H9 (cell line): ENCODE measurements at regions not wholly inside any gene's neighbourhood (a gene's known extent, or its start where the extent isn't known, plus 50 kb on each side); places are given as distances from the start of the nearest gene placed in this dataset.

ENCODE experiments used
- DNase-seq: peaks from one replicate; pipeline ENCODE4 v3.0.0-alpha.2; 2017
- H2AFZ ChIP-seq: one replicate; pipeline ENCODE4 v1.6.1; 2013; ENCODE audit warnings: mild to moderate bottlenecking, low read length, control low read depth, moderate library complexity
- H2AK5ac ChIP-seq: 2 replicates; pipeline ENCODE4 v1.6.1; 2013; ENCODE audit warnings: low read length, control low read depth, mixed read lengths; ENCODE audit not compliant: insufficient read length
- H2BK120ac ChIP-seq: one replicate; pipeline ENCODE4 v1.6.1; 2013; ENCODE audit warnings: low read depth, mild to moderate bottlenecking, low read length, control low read depth, inconsistent platforms; ENCODE audit not compliant: poor library complexity, severe bottlenecking
- H2BK12ac ChIP-seq: 2 replicates; pipeline ENCODE4 v1.6.1; 2013; ENCODE audit warnings: low read length, control low read depth, mixed read lengths, low read depth; ENCODE audit not compliant: insufficient read length
- H2BK15ac ChIP-seq: 2 replicates; pipeline ENCODE4 v1.6.1; 2013; ENCODE audit warnings: low read depth, low read length, control low read depth
- H2BK20ac ChIP-seq: one replicate; pipeline ENCODE4 v1.6.1; 2013; ENCODE audit warnings: low read depth, mild to moderate bottlenecking, low read length, control low read depth, inconsistent platforms; ENCODE audit not compliant: poor library complexity, severe bottlenecking
- H2BK5ac ChIP-seq: 2 replicates; pipeline ENCODE4 v1.6.1; 2013; ENCODE audit warnings: low read length, control low read depth, mixed read lengths; ENCODE audit not compliant: insufficient read length
- H3K14ac ChIP-seq: 2 replicates; pipeline ENCODE4 v1.6.1; 2013; ENCODE audit warnings: low read length, control low read depth; ENCODE audit not compliant: insufficient read depth
- H3K18ac ChIP-seq: 2 replicates; pipeline ENCODE4 v1.6.1; 2013; ENCODE audit warnings: low read depth, mild to moderate bottlenecking, mixed read lengths, low read length, control low read depth; ENCODE audit not compliant: insufficient read length
- H3K23ac ChIP-seq: 2 replicates; pipeline ENCODE4 v1.6.1; 2013; ENCODE audit warnings: low read length, control low read depth, mixed read lengths, low read depth; ENCODE audit not compliant: insufficient read length
- H3K23me2 ChIP-seq: 2 replicates; pipeline ENCODE4 v1.6.1; 2013; ENCODE audit warnings: low read depth, mild to moderate bottlenecking, mixed read lengths, low read length, control low read depth; ENCODE audit not compliant: insufficient read length, poor library complexity, severe bottlenecking
- H3K27ac ChIP-seq: 2 replicates; pipeline ENCODE4 v1.5.1; 2013; ENCODE audit warnings: low read length, control low read depth, mixed read lengths, low read depth; ENCODE audit not compliant: insufficient read length
- H3K27me3 ChIP-seq: 2 replicates; pipeline ENCODE4 v1.6.1; 2013; ENCODE audit warnings: low read length, control low read depth, inconsistent platforms; ENCODE audit not compliant: insufficient read depth
- H3K4ac ChIP-seq: 2 replicates; pipeline ENCODE4 v1.6.1; 2013; ENCODE audit warnings: low read depth, mild to moderate bottlenecking, control low read depth, inconsistent platforms, low read length, moderate library complexity
- H3K4me1 ChIP-seq: 2 replicates; pipeline ENCODE4 v1.6.1; 2013; ENCODE audit warnings: low read length, control low read depth, inconsistent platforms; ENCODE audit not compliant: insufficient read depth
- H3K4me2 ChIP-seq: 2 replicates; pipeline ENCODE4 v1.6.1; 2013; ENCODE audit warnings: low read length, control low read depth, mixed read lengths; ENCODE audit not compliant: insufficient read length, insufficient read depth
- H3K56ac ChIP-seq: 2 replicates; pipeline ENCODE4 v1.6.1; 2013; ENCODE audit warnings: low read depth, mild to moderate bottlenecking, mixed read lengths, low read length, control low read depth; ENCODE audit not compliant: insufficient read length
- H3K79me1 ChIP-seq: 2 replicates; pipeline ENCODE4 v1.6.1; 2013; ENCODE audit warnings: low read depth, mild to moderate bottlenecking, moderate library complexity, low read length, control low read depth, inconsistent platforms; ENCODE audit not compliant: insufficient read depth, poor library complexity, severe bottlenecking
- H3K79me2 ChIP-seq: 2 replicates; pipeline ENCODE4 v1.6.1; 2013; ENCODE audit warnings: low read length, control low read depth, inconsistent platforms; ENCODE audit not compliant: insufficient read depth
- H3K9ac ChIP-seq: 2 replicates; pipeline ENCODE4 v1.6.1; 2013; ENCODE audit warnings: low read length, control low read depth, mixed read lengths; ENCODE audit not compliant: insufficient read length; ENCODE audit errors: extremely low read depth
- H3K9me3 ChIP-seq: one replicate; pipeline ENCODE4 v1.6.1; 2013; ENCODE audit warnings: low read depth, low read length, inconsistent platforms; ENCODE audit not compliant: control insufficient read depth
- H3T11ph ChIP-seq: one replicate; pipeline ENCODE4 v1.6.1; 2013; ENCODE audit warnings: mild to moderate bottlenecking, low read length, control low read depth, inconsistent platforms
- H4K20me1 ChIP-seq: one replicate; pipeline ENCODE4 v1.6.1; 2013; ENCODE audit not compliant: control insufficient read depth, insufficient read length, insufficient read depth
- H4K5ac ChIP-seq: 2 replicates; pipeline ENCODE4 v1.6.1; 2013; ENCODE audit warnings: low read depth, mild to moderate bottlenecking, mixed read lengths, low read length, control low read depth; ENCODE audit not compliant: insufficient read length
- H4K8ac ChIP-seq: replicated peaks from 2 replicates; pipeline ENCODE4 v1.6.1; 2013; ENCODE audit warnings: low read length, control low read depth, mixed read lengths, low read depth; ENCODE audit not compliant: insufficient read length
- H4K91ac ChIP-seq: 2 replicates; pipeline ENCODE4 v1.6.1; 2013; ENCODE audit warnings: low read depth, mild to moderate bottlenecking, moderate library complexity, mixed read lengths, low read length, control low read depth; ENCODE audit not compliant: insufficient read length
- H3K27ac Mint-ChIP-seq, 3 experiments: 2 replicates in 2 of 3; 3 replicates in 1 of 3; pipeline ENCODE4 v1.8.0; 2020 to 2021; ENCODE audit warnings: mixed read lengths in 3 of 3, mild to moderate bottlenecking in 1 of 3, moderate library complexity in 1 of 3
- H3K27me3 Mint-ChIP-seq: 2 replicates; pipeline ENCODE4 v1.8.0; 2021; ENCODE audit warnings: low read depth, mild to moderate bottlenecking, moderate library complexity, mixed read lengths
- H3K36me3 Mint-ChIP-seq, 3 experiments: 2 replicates in 2 of 3; 3 replicates in 1 of 3; pipeline ENCODE4 v1.8.0; 2020 to 2021; ENCODE audit warnings: low read depth in 3 of 3, mixed read lengths in 3 of 3; ENCODE audit not compliant: insufficient read depth in 1 of 3
- H3K4me1 Mint-ChIP-seq, 2 experiments: 2 replicates each; pipeline ENCODE4 v1.8.0; 2020; ENCODE audit warnings: mixed read lengths in 2 of 2
- H3K4me3 Mint-ChIP-seq, 2 experiments: 2 replicates in 1 of 2; 3 replicates in 1 of 2; pipeline ENCODE4 v1.8.0; 2020 to 2021; ENCODE audit warnings: mild to moderate bottlenecking in 2 of 2, mixed read lengths in 2 of 2, moderate library complexity in 1 of 2
- H3K9me3 Mint-ChIP-seq, 2 experiments: 2 replicates in 1 of 2; 3 replicates in 1 of 2; pipeline ENCODE4 v1.8.0; 2020; ENCODE audit warnings: mild to moderate bottlenecking in 2 of 2, mixed read lengths in 2 of 2, moderate library complexity in 1 of 2
- WGBS: extraction: QIAGEN DNeasy Blood & Tissue Kit; methylation state at CpG from one replicate; pipeline ENCODE4 v1.1.7; 2013; ENCODE audit warnings: missing lambda C conversion rate, low lambda C conversion rate, mixed read lengths; ENCODE audit not compliant: insufficient read length; ENCODE audit errors: extremely low coverage; 5-methylcytosine and 5-hydroxymethylcytosine counted together
- TF ChIP-seq, protein P1 (sequence below): fragments of 200-600 bp; sonication (generic); conservative IDR thresholded peaks from 3 replicates; pipeline ENCODE4 v1.8.0; 2021; ENCODE audit warnings: antibody characterized with exemption, mild to moderate bottlenecking

DNA sequence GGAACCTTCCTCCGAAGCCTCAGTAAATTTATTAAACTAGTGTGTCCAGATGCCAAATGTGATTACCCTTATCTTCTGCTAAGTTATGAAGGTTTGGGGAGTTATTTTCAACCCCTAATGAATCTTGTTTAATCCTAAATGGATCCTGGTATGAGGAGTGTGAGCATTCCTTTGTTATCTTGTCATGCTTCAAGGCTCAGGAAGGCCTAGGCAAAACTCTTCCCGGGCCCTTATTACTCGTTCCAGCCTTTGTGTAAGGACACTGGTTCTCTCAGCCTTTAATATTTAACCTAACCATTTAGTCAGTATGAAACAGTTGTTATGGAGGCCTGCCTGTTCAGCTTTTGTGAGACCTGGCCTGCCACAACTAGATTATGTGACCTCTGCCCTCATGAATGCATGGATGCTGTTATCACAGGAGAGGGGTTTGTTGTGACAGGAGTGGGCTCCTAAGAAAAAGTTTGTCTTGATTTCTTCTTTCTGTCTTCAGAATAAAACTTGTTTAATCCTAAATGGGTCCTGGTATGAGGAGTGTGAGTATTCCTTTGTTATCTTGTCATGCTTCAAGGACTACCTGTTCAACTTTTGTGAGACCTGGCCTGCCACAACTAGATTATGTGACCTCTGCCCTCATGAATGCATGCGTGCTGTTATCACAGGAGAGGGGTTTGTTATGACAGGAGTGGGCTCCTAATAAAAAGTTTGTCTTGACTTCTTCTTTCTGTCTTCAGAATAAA lies 181.7 kb downstream of the SLC39A8 start:
- no peaks in the 10 kb centered on the region for H3K27me3 ChIP-seq
- TF ChIP-seq, protein P1, sequence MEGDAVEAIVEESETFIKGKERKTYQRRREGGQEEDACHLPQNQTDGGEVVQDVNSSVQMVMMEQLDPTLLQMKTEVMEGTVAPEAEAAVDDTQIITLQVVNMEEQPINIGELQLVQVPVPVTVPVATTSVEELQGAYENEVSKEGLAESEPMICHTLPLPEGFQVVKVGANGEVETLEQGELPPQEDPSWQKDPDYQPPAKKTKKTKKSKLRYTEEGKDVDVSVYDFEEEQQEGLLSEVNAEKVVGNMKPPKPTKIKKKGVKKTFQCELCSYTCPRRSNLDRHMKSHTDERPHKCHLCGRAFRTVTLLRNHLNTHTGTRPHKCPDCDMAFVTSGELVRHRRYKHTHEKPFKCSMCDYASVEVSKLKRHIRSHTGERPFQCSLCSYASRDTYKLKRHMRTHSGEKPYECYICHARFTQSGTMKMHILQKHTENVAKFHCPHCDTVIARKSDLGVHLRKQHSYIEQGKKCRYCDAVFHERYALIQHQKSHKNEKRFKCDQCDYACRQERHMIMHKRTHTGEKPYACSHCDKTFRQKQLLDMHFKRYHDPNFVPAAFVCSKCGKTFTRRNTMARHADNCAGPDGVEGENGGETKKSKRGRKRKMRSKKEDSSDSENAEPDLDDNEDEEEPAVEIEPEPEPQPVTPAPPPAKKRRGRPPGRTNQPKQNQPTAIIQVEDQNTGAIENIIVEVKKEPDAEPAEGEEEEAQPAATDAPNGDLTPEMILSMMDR = no peak
- H3K56ac ChIP-seq = no peak overlapping the region
- Mint-ChIP-seq H3K9me3 (peaks cover 2 to 8% of the 10 kb centered on the region in 2 experiments; a peak in 3 of 5 replicates), H3K27ac (no peak overlapping the region; a peak in 1 of 7 replicates), H3K27me3 (no peaks in the 10 kb centered on the region), H3K4me1 (no peaks in the 10 kb centered on the region), H3K4me3 (no peak overlapping the region), H3K36me3 (peaks cover 0 to 12% (median 2%) of the 10 kb centered on the region in 3 experiments; a peak in 3 of 7 replicates)
- H2BK5ac ChIP-seq = no peak overlapping the region
- H3K79me1 ChIP-seq = no peaks in the 10 kb centered on the region
- no peaks in the 10 kb centered on the region for H3K9me3 ChIP-seq
- H3K23ac ChIP-seq = no peak overlapping the region
- no peak overlapping the region for H2BK20ac ChIP-seq
- no peaks in the 10 kb centered on the region for H3K23me2 ChIP-seq
- H3K14ac ChIP-seq = no peak overlapping the region
- no peak overlapping the region for H2AFZ ChIP-seq
- no peak overlapping the region for H3K27ac ChIP-seq
- no peak overlapping the region for H4K91ac ChIP-seq
- no peak overlapping the region for H3K9ac ChIP-seq
- H2BK120ac ChIP-seq = no peak overlapping the region
- H2BK12ac ChIP-seq = no peak overlapping the region
- no peak overlapping the region for H3K18ac ChIP-seq
- H2BK15ac ChIP-seq = no peak overlapping the region
- no peak overlapping the region for H2AK5ac ChIP-seq
- H4K20me1 ChIP-seq = no peaks in the 10 kb centered on the region
- no peak overlapping the region for H3T11ph ChIP-seq
- no peak overlapping the region for H4K8ac ChIP-seq
- no peak overlapping the region for H3K4me2 ChIP-seq
- no peaks in the 10 kb centered on the region for H3K4me1 ChIP-seq
- no peak overlapping the region for H3K4ac ChIP-seq
- DNase-seq = no peak
- WGBS = no CpG with 5 or more reads among the region's 4 CpGs
- H4K5ac ChIP-seq = no peak overlapping the region
- H3K79me2 ChIP-seq = no peaks in the 10 kb centered on the region
